SK-N-SH treated with all-trans-retinoic acid at 6 μM for 48 hours (cell line): ENCODE measurements at regions not wholly inside any gene's neighbourhood (a gene's known extent, or its start where the extent isn't known, plus 50 kb on each side); places are given as distances from the start of the nearest gene placed in this dataset.
"Not testable (repeated sequence)": the region's sequence is repeated elsewhere in the genome, so short reads cannot be mapped to it uniquely, and the experiment has no call there.

Experiments used
- ATAC-seq: fragments of 200-7000 bp; cut with Tn5 transposase; 3 replicates; pipeline ENCODE4 v1.9.1; 2020; ENCODE audit warnings: mild to moderate bottlenecking, moderate library complexity
- ARNTL ChIP-seq: fragments of 450-650 bp; formaldehyde crosslinking; IDR thresholded peaks from 2 replicates; pipeline ENCODE4 v1.5.0; 2020; ENCODE audit warnings: low read depth, mild to moderate bottlenecking, moderate library complexity, borderline replicate concordance
- BACH2 ChIP-seq: fragments of 250-450 bp; sonication (Bioruptor Pico); IDR thresholded peaks from 2 replicates; pipeline ENCODE4 v1.9.0; 2021; ENCODE audit warnings: mild to moderate bottlenecking, borderline replicate concordance
- CREB5 ChIP-seq: fragments of 250-450 bp; sonication (Bioruptor Pico); IDR thresholded peaks from 2 replicates; pipeline ENCODE4 v1.5.1; 2020; ENCODE audit warnings: low read depth, mild to moderate bottlenecking, moderate library complexity
- CSDC2 ChIP-seq: fragments of 250-450 bp; sonication (Bioruptor Pico); IDR thresholded peaks from 2 replicates; pipeline ENCODE4 v1.5.0; 2020; ENCODE audit warnings: mild to moderate bottlenecking, moderate library complexity
- CSRNP3 ChIP-seq: fragments of 250-450 bp; sonication (Bioruptor Pico); IDR thresholded peaks from 2 replicates; pipeline ENCODE4 v1.5.1; 2021; ENCODE audit warnings: mild to moderate bottlenecking, moderate library complexity
- ESRRG ChIP-seq: fragments of 250-450 bp; sonication (Bioruptor Pico); IDR thresholded peaks from 2 replicates; pipeline ENCODE4 v1.6.1; 2021; ENCODE audit warnings: mild to moderate bottlenecking
- GLIS3 ChIP-seq: fragments of 250-450 bp; sonication (Bioruptor Pico); IDR thresholded peaks from 2 replicates; pipeline ENCODE4 v1.5.0; 2020; ENCODE audit warnings: mild to moderate bottlenecking, moderate library complexity
- OSR1 ChIP-seq: fragments of 250-450 bp; sonication (Bioruptor Pico); IDR thresholded peaks from 2 replicates; pipeline ENCODE4 v1.8.0; 2022; ENCODE audit warnings: moderate library complexity, mild to moderate bottlenecking, inconsistent platforms
- PATZ1 ChIP-seq: fragments of 250-450 bp; sonication (Bioruptor Pico); IDR thresholded peaks from 2 replicates; pipeline ENCODE4 v1.8.0; 2020; ENCODE audit warnings: mild to moderate bottlenecking, moderate library complexity, borderline replicate concordance
- RARB ChIP-seq: fragments of 250-450 bp; sonication (Bioruptor Pico); IDR thresholded peaks from 2 replicates; pipeline ENCODE4 v1.8.0; 2021; ENCODE audit warnings: mild to moderate bottlenecking, moderate library complexity
- TCF4 ChIP-seq: fragments of 250-450 bp; sonication (Bioruptor Pico); IDR thresholded peaks from 2 replicates; pipeline ENCODE4 v1.8.0; 2021; ENCODE audit warnings: mild to moderate bottlenecking, moderate library complexity, borderline replicate concordance
- TOX ChIP-seq: fragments of 250-450 bp; sonication (Bioruptor Pico); IDR thresholded peaks from 2 replicates; pipeline ENCODE4 v1.8.0; 2021; ENCODE audit warnings: mild to moderate bottlenecking, moderate library complexity, borderline replicate concordance
- TSHZ2 ChIP-seq: fragments of 250-450 bp; sonication (Bioruptor Pico); IDR thresholded peaks from 2 replicates; pipeline ENCODE4 v1.5.0; 2020; ENCODE audit warnings: mild to moderate bottlenecking, moderate library complexity
- ZC3H10 ChIP-seq: fragments of 250-450 bp; sonication (Bioruptor Pico); IDR thresholded peaks from 2 replicates; pipeline ENCODE4 v1.5.1; 2021; ENCODE audit warnings: mild to moderate bottlenecking, moderate library complexity
- ZFP3 ChIP-seq: fragments of 250-450 bp; sonication (Bioruptor Pico); IDR thresholded peaks from 2 replicates; pipeline ENCODE4 v1.5.0; 2020; ENCODE audit warnings: mild to moderate bottlenecking, moderate library complexity
- ZNF70 ChIP-seq: fragments of 450-650 bp; formaldehyde crosslinking; IDR thresholded peaks from 2 replicates; pipeline ENCODE4 v1.5.0; 2020; ENCODE audit warnings: mild to moderate bottlenecking, moderate library complexity
- ZNF8 ChIP-seq: fragments of 450-650 bp; formaldehyde crosslinking; IDR thresholded peaks from 2 replicates; pipeline ENCODE4 v1.5.0; 2020; ENCODE audit warnings: mild to moderate bottlenecking, moderate library complexity

- no peak for TF ChIP-seq TSHZ2
- no peak for TF ChIP-seq ESRRG (CRISPR knock-in tag)
- ATAC-seq: no peak
These were observed 68.6 kb upstream of the PPP3CA start for GRCh38 chr4:101415962-101416361.

GRCh38 chr4:101414496-101414895 lies 67.2 kb upstream of the PPP3CA start:
- TF ChIP-seq ZFP3 (CRISPR knock-in tag) (no peak), PATZ1 (CRISPR knock-in tag) (no peak), GLIS3 (CRISPR knock-in tag) (no peak), CREB5 (CRISPR knock-in tag) (no peak), ZC3H10 (no peak)
- TF ChIP-seq, all 23 proteins: peak for 0
- no peak for ATAC-seq

GRCh38 chr4:101411926-101412325 lies 64.6 kb upstream of the PPP3CA start:
- TF ChIP-seq OSR1: no peak
- TF ChIP-seq RARB (CRISPR knock-in tag): no peak
- no peak for TF ChIP-seq PATZ1 (CRISPR knock-in tag)
- TF ChIP-seq ZNF8 (CRISPR knock-in tag): no peak
- no peak for TF ChIP-seq ZNF70
- TF ChIP-seq ZFP3 (CRISPR knock-in tag): no peak
- TF ChIP-seq TCF4 (CRISPR knock-in tag): no peak
- no peak for TF ChIP-seq CSRNP3
- no peak for TF ChIP-seq ZC3H10
- TF ChIP-seq TOX: no peak
- TF ChIP-seq, all 23 proteins: peak for 0
- no peak for ATAC-seq

- ATAC-seq: not testable (repeated sequence)
These were observed 64.1 kb upstream of the PPP3CA start for GRCh38 chr4:101411281-101411910.

- TF ChIP-seq BACH2 (no peak), ARNTL (CRISPR knock-in tag) (no peak), ZFP3 (CRISPR knock-in tag) (no peak), ZNF8 (CRISPR knock-in tag) (no peak), CSDC2 (CRISPR knock-in tag) (no peak)
- no peak for ATAC-seq
These were observed 52.8 kb upstream of the PPP3CA start for GRCh38 chr4:101400096-101400495.
